BE2C (cell line): ENCODE measurements at regions not wholly inside any gene's neighbourhood (a gene's known extent, or its start where the extent isn't known, plus 50 kb on each side); places are given as distances from the start of the nearest gene placed in this dataset.

Experiments used
- DNase-seq: peaks from one replicate; pipeline ENCODE4 v3.0.0-alpha.2; 2020
- H3K27me3 ChIP-seq: fragments of 250-450 bp; sonication (Bioruptor Pico); 2 replicates; pipeline ENCODE4 v1.5.1; 2020; ENCODE audit warnings: mild to moderate bottlenecking
- H3K36me3 ChIP-seq: fragments of 250-450 bp; sonication (Bioruptor Pico); 2 replicates; pipeline ENCODE4 v1.5.1; 2020; ENCODE audit warnings: mild to moderate bottlenecking
- H3K4me1 ChIP-seq: fragments of 250-450 bp; sonication (Bioruptor Pico); 2 replicates; pipeline ENCODE4 v1.5.1; 2020
- H3K4me3 ChIP-seq: 2 replicates; pipeline ENCODE4 v1.5.1; 2011; ENCODE audit warnings: low read depth, low read length
- H3K9me3 ChIP-seq: fragments of 250-450 bp; sonication (Bioruptor Pico); 2 replicates; pipeline ENCODE4 v1.5.1; 2020
- CTCF ChIP-seq: IDR thresholded peaks from 2 replicates; pipeline ENCODE4 v1.5.1; 2012; ENCODE audit warnings: mild to moderate bottlenecking, low read depth, low read length

DNA sequence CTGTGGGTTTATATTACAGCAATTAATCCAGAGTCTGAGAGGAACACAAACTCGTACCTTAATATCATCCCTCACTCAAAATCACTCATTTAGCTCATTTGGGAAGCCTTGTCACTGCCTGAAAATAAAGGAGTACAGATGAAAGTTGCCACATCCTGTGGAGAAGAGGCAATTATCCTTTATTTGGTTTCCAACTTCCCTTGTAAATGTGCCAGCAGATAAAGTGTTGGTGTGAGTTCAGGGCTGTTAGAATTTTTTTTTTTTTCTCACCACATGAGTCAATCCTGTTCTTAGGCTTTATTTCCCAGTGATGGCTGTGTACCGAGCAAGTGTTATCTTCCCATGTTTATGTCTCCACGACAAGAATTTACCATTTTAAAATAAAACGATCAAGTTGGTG lies 99.0 kb upstream of the SMIM30 start:
- no peak for TF ChIP-seq CTCF
- no peaks in the 10 kb centered on the region for H3K27me3 ChIP-seq
- DNase-seq = no peak
- H3K36me3 ChIP-seq = no peaks in the 10 kb centered on the region
- H3K4me3 ChIP-seq = no peak overlapping the region
- no peaks in the 10 kb centered on the region; the same call in 1 of the 2 replicates for H3K9me3 ChIP-seq
- H3K4me1 ChIP-seq = no peaks in the 10 kb centered on the region

GRCh38 chr7:113216038-113216437 lies 97.7 kb upstream of the SMIM30 start:
- H3K27me3 ChIP-seq = no peaks in the 10 kb centered on the region
- no peaks in the 10 kb centered on the region; the same call in 1 of the 2 replicates for H3K9me3 ChIP-seq
- TF ChIP-seq CTCF = no peak
- DNase-seq = no peak
- H3K4me1 ChIP-seq = no peaks in the 10 kb centered on the region
- H3K36me3 ChIP-seq = no peaks in the 10 kb centered on the region
- H3K4me3 ChIP-seq = no peak overlapping the region

- Histone ChIP-seq H3K36me3 (no peaks in the 10 kb centered on the region), H3K9me3 (no peaks in the 10 kb centered on the region; the same call in 1 of the 2 replicates), H3K27me3 (no peaks in the 10 kb centered on the region), H3K4me1 (no peaks in the 10 kb centered on the region), H3K4me3 (no peak overlapping the region)
- DNase-seq = no peak
- no peak for TF ChIP-seq CTCF
These were observed 91.3 kb upstream of the SMIM30 start for GRCh38 chr7:113209449-113210203.

GRCh38 chr7:113207931-113208330 lies 89.6 kb upstream of the SMIM30 start:
- Histone ChIP-seq H3K36me3 (no peaks in the 10 kb centered on the region), H3K27me3 (no peaks in the 10 kb centered on the region), H3K4me3 (no peak overlapping the region), H3K9me3 (no peaks in the 10 kb centered on the region; the same call in 1 of the 2 replicates), H3K4me1 (no peaks in the 10 kb centered on the region)
- no peak for TF ChIP-seq CTCF
- DNase-seq = no peak

GRCh38 chr7:113207441-113207840 lies 89.1 kb upstream of the SMIM30 start:
- no peaks in the 10 kb centered on the region for H3K27me3 ChIP-seq
- no peak for TF ChIP-seq CTCF
- H3K4me3 ChIP-seq = no peak overlapping the region
- H3K36me3 ChIP-seq = no peaks in the 10 kb centered on the region
- DNase-seq = no peak
- H3K9me3 ChIP-seq = no peaks in the 10 kb centered on the region
- H3K4me1 ChIP-seq = no peaks in the 10 kb centered on the region

DNA sequence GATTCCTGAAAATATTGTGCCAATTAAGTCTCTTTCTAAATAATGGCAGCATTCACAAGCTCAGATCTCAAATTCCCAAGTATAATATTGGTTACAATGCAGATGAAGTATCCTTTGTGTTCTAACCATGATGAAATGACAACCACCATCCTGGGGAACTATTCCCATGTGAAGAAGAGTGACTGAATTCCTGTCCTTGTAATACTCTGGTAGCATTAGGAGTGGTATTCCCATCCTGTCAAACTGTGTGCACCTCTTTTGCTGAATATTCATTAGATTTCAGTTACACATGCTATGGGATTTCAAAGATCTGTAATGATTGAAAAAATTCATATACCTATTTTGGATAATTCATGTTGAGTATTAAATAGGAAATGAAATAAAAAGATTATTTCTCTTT lies 86.1 kb upstream of the SMIM30 start:
- no peak for DNase-seq
- no peak for TF ChIP-seq CTCF
- Histone ChIP-seq H3K9me3 (no peaks in the 10 kb centered on the region), H3K27me3 (no peaks in the 10 kb centered on the region), H3K4me3 (no peak overlapping the region), H3K4me1 (no peaks in the 10 kb centered on the region), H3K36me3 (no peaks in the 10 kb centered on the region)
